H9 (cell line): ENCODE measurements at regions not wholly inside any gene's neighbourhood (a gene's known extent, or its start where the extent isn't known, plus 50 kb on each side); places are given as distances from the start of the nearest gene placed in this dataset.

ENCODE experiments used
- DNase-seq: peaks from one replicate; pipeline ENCODE4 v3.0.0-alpha.2; 2017
- H2AFZ ChIP-seq: one replicate; pipeline ENCODE4 v1.6.1; 2013; ENCODE audit warnings: mild to moderate bottlenecking, low read length, control low read depth, moderate library complexity
- H2AK5ac ChIP-seq: 2 replicates; pipeline ENCODE4 v1.6.1; 2013; ENCODE audit warnings: low read length, control low read depth, mixed read lengths; ENCODE audit not compliant: insufficient read length
- H2BK120ac ChIP-seq: one replicate; pipeline ENCODE4 v1.6.1; 2013; ENCODE audit warnings: low read depth, mild to moderate bottlenecking, low read length, control low read depth, inconsistent platforms; ENCODE audit not compliant: poor library complexity, severe bottlenecking
- H2BK12ac ChIP-seq: 2 replicates; pipeline ENCODE4 v1.6.1; 2013; ENCODE audit warnings: low read length, control low read depth, mixed read lengths, low read depth; ENCODE audit not compliant: insufficient read length
- H2BK15ac ChIP-seq: 2 replicates; pipeline ENCODE4 v1.6.1; 2013; ENCODE audit warnings: low read depth, low read length, control low read depth
- H2BK20ac ChIP-seq: one replicate; pipeline ENCODE4 v1.6.1; 2013; ENCODE audit warnings: low read depth, mild to moderate bottlenecking, low read length, control low read depth, inconsistent platforms; ENCODE audit not compliant: poor library complexity, severe bottlenecking
- H2BK5ac ChIP-seq: 2 replicates; pipeline ENCODE4 v1.6.1; 2013; ENCODE audit warnings: low read length, control low read depth, mixed read lengths; ENCODE audit not compliant: insufficient read length
- H3K14ac ChIP-seq: 2 replicates; pipeline ENCODE4 v1.6.1; 2013; ENCODE audit warnings: low read length, control low read depth; ENCODE audit not compliant: insufficient read depth
- H3K18ac ChIP-seq: 2 replicates; pipeline ENCODE4 v1.6.1; 2013; ENCODE audit warnings: low read depth, mild to moderate bottlenecking, mixed read lengths, low read length, control low read depth; ENCODE audit not compliant: insufficient read length
- H3K23ac ChIP-seq: 2 replicates; pipeline ENCODE4 v1.6.1; 2013; ENCODE audit warnings: low read length, control low read depth, mixed read lengths, low read depth; ENCODE audit not compliant: insufficient read length
- H3K23me2 ChIP-seq: 2 replicates; pipeline ENCODE4 v1.6.1; 2013; ENCODE audit warnings: low read depth, mild to moderate bottlenecking, mixed read lengths, low read length, control low read depth; ENCODE audit not compliant: insufficient read length, poor library complexity, severe bottlenecking
- H3K27ac ChIP-seq: 2 replicates; pipeline ENCODE4 v1.5.1; 2013; ENCODE audit warnings: low read length, control low read depth, mixed read lengths, low read depth; ENCODE audit not compliant: insufficient read length
- H3K27me3 ChIP-seq: 2 replicates; pipeline ENCODE4 v1.6.1; 2013; ENCODE audit warnings: low read length, control low read depth, inconsistent platforms; ENCODE audit not compliant: insufficient read depth
- H3K4ac ChIP-seq: 2 replicates; pipeline ENCODE4 v1.6.1; 2013; ENCODE audit warnings: low read depth, mild to moderate bottlenecking, control low read depth, inconsistent platforms, low read length, moderate library complexity
- H3K4me1 ChIP-seq: 2 replicates; pipeline ENCODE4 v1.6.1; 2013; ENCODE audit warnings: low read length, control low read depth, inconsistent platforms; ENCODE audit not compliant: insufficient read depth
- H3K4me2 ChIP-seq: 2 replicates; pipeline ENCODE4 v1.6.1; 2013; ENCODE audit warnings: low read length, control low read depth, mixed read lengths; ENCODE audit not compliant: insufficient read length, insufficient read depth
- H3K56ac ChIP-seq: 2 replicates; pipeline ENCODE4 v1.6.1; 2013; ENCODE audit warnings: low read depth, mild to moderate bottlenecking, mixed read lengths, low read length, control low read depth; ENCODE audit not compliant: insufficient read length
- H3K79me1 ChIP-seq: 2 replicates; pipeline ENCODE4 v1.6.1; 2013; ENCODE audit warnings: low read depth, mild to moderate bottlenecking, moderate library complexity, low read length, control low read depth, inconsistent platforms; ENCODE audit not compliant: insufficient read depth, poor library complexity, severe bottlenecking
- H3K79me2 ChIP-seq: 2 replicates; pipeline ENCODE4 v1.6.1; 2013; ENCODE audit warnings: low read length, control low read depth, inconsistent platforms; ENCODE audit not compliant: insufficient read depth
- H3K9ac ChIP-seq: 2 replicates; pipeline ENCODE4 v1.6.1; 2013; ENCODE audit warnings: low read length, control low read depth, mixed read lengths; ENCODE audit not compliant: insufficient read length; ENCODE audit errors: extremely low read depth
- H3K9me3 ChIP-seq: one replicate; pipeline ENCODE4 v1.6.1; 2013; ENCODE audit warnings: low read depth, low read length, inconsistent platforms; ENCODE audit not compliant: control insufficient read depth
- H3T11ph ChIP-seq: one replicate; pipeline ENCODE4 v1.6.1; 2013; ENCODE audit warnings: mild to moderate bottlenecking, low read length, control low read depth, inconsistent platforms
- H4K20me1 ChIP-seq: one replicate; pipeline ENCODE4 v1.6.1; 2013; ENCODE audit not compliant: control insufficient read depth, insufficient read length, insufficient read depth
- H4K5ac ChIP-seq: 2 replicates; pipeline ENCODE4 v1.6.1; 2013; ENCODE audit warnings: low read depth, mild to moderate bottlenecking, mixed read lengths, low read length, control low read depth; ENCODE audit not compliant: insufficient read length
- H4K8ac ChIP-seq: replicated peaks from 2 replicates; pipeline ENCODE4 v1.6.1; 2013; ENCODE audit warnings: low read length, control low read depth, mixed read lengths, low read depth; ENCODE audit not compliant: insufficient read length
- H4K91ac ChIP-seq: 2 replicates; pipeline ENCODE4 v1.6.1; 2013; ENCODE audit warnings: low read depth, mild to moderate bottlenecking, moderate library complexity, mixed read lengths, low read length, control low read depth; ENCODE audit not compliant: insufficient read length
- H3K27ac Mint-ChIP-seq, 3 experiments: 2 replicates in 2 of 3; 3 replicates in 1 of 3; pipeline ENCODE4 v1.8.0; 2020 to 2021; ENCODE audit warnings: mixed read lengths in 3 of 3, mild to moderate bottlenecking in 1 of 3, moderate library complexity in 1 of 3
- H3K27me3 Mint-ChIP-seq: 2 replicates; pipeline ENCODE4 v1.8.0; 2021; ENCODE audit warnings: low read depth, mild to moderate bottlenecking, moderate library complexity, mixed read lengths
- H3K36me3 Mint-ChIP-seq, 3 experiments: 2 replicates in 2 of 3; 3 replicates in 1 of 3; pipeline ENCODE4 v1.8.0; 2020 to 2021; ENCODE audit warnings: low read depth in 3 of 3, mixed read lengths in 3 of 3; ENCODE audit not compliant: insufficient read depth in 1 of 3
- H3K4me1 Mint-ChIP-seq, 2 experiments: 2 replicates each; pipeline ENCODE4 v1.8.0; 2020; ENCODE audit warnings: mixed read lengths in 2 of 2
- H3K4me3 Mint-ChIP-seq, 2 experiments: 2 replicates in 1 of 2; 3 replicates in 1 of 2; pipeline ENCODE4 v1.8.0; 2020 to 2021; ENCODE audit warnings: mild to moderate bottlenecking in 2 of 2, mixed read lengths in 2 of 2, moderate library complexity in 1 of 2
- H3K9me3 Mint-ChIP-seq, 2 experiments: 2 replicates in 1 of 2; 3 replicates in 1 of 2; pipeline ENCODE4 v1.8.0; 2020; ENCODE audit warnings: mild to moderate bottlenecking in 2 of 2, mixed read lengths in 2 of 2, moderate library complexity in 1 of 2
- WGBS: extraction: QIAGEN DNeasy Blood & Tissue Kit; methylation state at CpG from one replicate; pipeline ENCODE4 v1.1.7; 2013; ENCODE audit warnings: missing lambda C conversion rate, low lambda C conversion rate, mixed read lengths; ENCODE audit not compliant: insufficient read length; ENCODE audit errors: extremely low coverage; 5-methylcytosine and 5-hydroxymethylcytosine counted together
- TF ChIP-seq, protein P1 (sequence below): fragments of 200-600 bp; sonication (generic); conservative IDR thresholded peaks from 3 replicates; pipeline ENCODE4 v1.8.0; 2021; ENCODE audit warnings: antibody characterized with exemption, mild to moderate bottlenecking

DNA sequence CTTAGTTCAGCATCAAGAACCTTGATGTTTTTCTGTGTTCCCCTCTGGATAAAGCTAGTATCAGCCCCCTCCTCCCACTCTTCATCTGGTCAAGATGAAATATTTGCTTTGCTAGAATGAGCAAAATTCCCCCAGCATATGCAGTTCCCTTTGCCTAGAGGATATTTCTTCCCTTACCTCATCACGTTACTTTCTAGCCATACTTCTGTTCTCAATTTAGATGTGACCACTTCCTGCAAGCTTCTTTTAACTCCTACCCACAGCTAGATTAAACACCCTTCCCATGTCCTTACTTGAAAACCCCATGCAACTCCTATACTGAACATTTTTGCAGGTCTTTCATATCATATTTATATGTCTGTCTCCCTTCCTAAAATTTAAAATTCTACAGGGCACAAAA, 178.9 kb upstream of the TUSC1 start:
- H3K79me2 ChIP-seq: no peaks in the 10 kb centered on the region
- no peak overlapping the region for H3K4me2 ChIP-seq

More for the DNA sequence above, 178.9 kb upstream of the TUSC1 start:
- Histone ChIP-seq H3K4ac (no peak overlapping the region), H3K9ac (no peak overlapping the region), H3K9me3 (no peaks in the 10 kb centered on the region), H3K14ac (no peak overlapping the region), H3T11ph (no peak overlapping the region), H3K79me1 (no peaks in the 10 kb centered on the region), H4K91ac (no peak overlapping the region), H2BK12ac (no peak overlapping the region), H3K4me1 (no peaks in the 10 kb centered on the region), H3K56ac (no peak overlapping the region), H2BK5ac (no peak overlapping the region), H3K23me2 (no peaks in the 10 kb centered on the region), H2BK20ac (no peak overlapping the region), H2AK5ac (no peak overlapping the region), H3K27me3 (no peaks in the 10 kb centered on the region), H3K18ac (no peak overlapping the region), H2BK120ac (no peak overlapping the region), H4K8ac (no peak overlapping the region), H4K5ac (no peak overlapping the region), H2AFZ (no peak overlapping the region), H2BK15ac (no peak overlapping the region), H4K20me1 (no peaks in the 10 kb centered on the region), H3K27ac (no peak overlapping the region), H3K23ac (no peak overlapping the region)
- Mint-ChIP-seq H3K36me3 (peaks cover 13 to 18% (median 17%) of the 10 kb centered on the region in 3 experiments; a peak in 6 of 7 replicates), H3K9me3 (peaks cover 22 to 28% of the 10 kb centered on the region in 2 experiments), H3K27me3 (no peaks in the 10 kb centered on the region), H3K27ac (no peak overlapping the region), H3K4me1 (no peaks in the 10 kb centered on the region), H3K4me3 (no peak overlapping the region)
- DNase-seq: no peak
- WGBS: no CpG with 5 or more reads among the region's 1 CpG
- TF ChIP-seq, protein P1, sequence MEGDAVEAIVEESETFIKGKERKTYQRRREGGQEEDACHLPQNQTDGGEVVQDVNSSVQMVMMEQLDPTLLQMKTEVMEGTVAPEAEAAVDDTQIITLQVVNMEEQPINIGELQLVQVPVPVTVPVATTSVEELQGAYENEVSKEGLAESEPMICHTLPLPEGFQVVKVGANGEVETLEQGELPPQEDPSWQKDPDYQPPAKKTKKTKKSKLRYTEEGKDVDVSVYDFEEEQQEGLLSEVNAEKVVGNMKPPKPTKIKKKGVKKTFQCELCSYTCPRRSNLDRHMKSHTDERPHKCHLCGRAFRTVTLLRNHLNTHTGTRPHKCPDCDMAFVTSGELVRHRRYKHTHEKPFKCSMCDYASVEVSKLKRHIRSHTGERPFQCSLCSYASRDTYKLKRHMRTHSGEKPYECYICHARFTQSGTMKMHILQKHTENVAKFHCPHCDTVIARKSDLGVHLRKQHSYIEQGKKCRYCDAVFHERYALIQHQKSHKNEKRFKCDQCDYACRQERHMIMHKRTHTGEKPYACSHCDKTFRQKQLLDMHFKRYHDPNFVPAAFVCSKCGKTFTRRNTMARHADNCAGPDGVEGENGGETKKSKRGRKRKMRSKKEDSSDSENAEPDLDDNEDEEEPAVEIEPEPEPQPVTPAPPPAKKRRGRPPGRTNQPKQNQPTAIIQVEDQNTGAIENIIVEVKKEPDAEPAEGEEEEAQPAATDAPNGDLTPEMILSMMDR: no peak
